DND-41 (cell line): ENCODE measurements at regions not wholly inside any gene's neighbourhood (a gene's known extent, or its start where the extent isn't known, plus 50 kb on each side); places are given as distances from the start of the nearest gene placed in this dataset.

Experiments
- CTCF ChIP-seq: IDR thresholded peaks from 2 replicates; pipeline ENCODE4 v1.5.1; 2012; ENCODE audit warnings: borderline replicate concordance, low read length, moderate library complexity, mild to moderate bottlenecking; ENCODE audit not compliant: poor library complexity, severe bottlenecking; ENCODE audit errors: extremely low read depth
- EZH2 ChIP-seq: IDR thresholded peaks from 3 replicates; pipeline ENCODE4 v1.6.1; 2012; ENCODE audit warnings: borderline replicate concordance, low read depth, mild to moderate bottlenecking, moderate library complexity, low read length, inconsistent platforms; ENCODE audit not compliant: severe bottlenecking

GRCh38 chr6:141576751-141577150 is 556.0 kb upstream of the GJE1 start:
- TF ChIP-seq CTCF = no peak
- TF ChIP-seq EZH2 = no peak
